Spleen (tissue), 11 donors: ENCODE measurements at regions not wholly inside any gene's neighbourhood (a gene's known extent, or its start where the extent isn't known, plus 50 kb on each side); places are given as distances from the start of the nearest gene placed in this dataset.

ENCODE experiments used
- DNase-seq: peaks from one replicate; pipeline ENCODE4 v3.0.0-alpha.2; 2020
- H3K27ac ChIP-seq, 8 donors: fragments of 200-600 bp; sonication (generic) in 7 of 8; 1 replicate in 4 of 8; 2 replicates in 4 of 8; pipeline versions ENCODE4 v1.5.0 to v1.8.0; 2016 to 2021; ENCODE audit warnings: inconsistent platforms in 4 of 8, mild to moderate bottlenecking in 4 of 8, moderate library complexity in 1 of 8
- H3K27me3 ChIP-seq, 7 donors: fragments of 200-600 bp; sonication (generic) in 6 of 7; replicated peaks in 1 of 7; 1 replicate in 4 of 7; 2 replicates in 3 of 7; pipeline versions ENCODE4 v1.5.0 to v1.8.0; 2016 to 2021; ENCODE audit warnings: inconsistent platforms in 3 of 7, mild to moderate bottlenecking in 1 of 7
- H3K36me3 ChIP-seq, 6 donors: fragments of 200-600 bp; sonication (generic) in 5 of 6; 1 replicate in 4 of 6; 2 replicates in 2 of 6; pipeline versions ENCODE4 v1.5.0 to v1.8.0; 2016 to 2021; ENCODE audit warnings: inconsistent platforms in 2 of 6
- H3K4me1 ChIP-seq, 6 donors: fragments of 200-600 bp; sonication (generic) in 5 of 6; 1 replicate in 3 of 6; 2 replicates in 3 of 6; pipeline versions ENCODE4 v1.5.0 to v1.8.0; 2016 to 2021; ENCODE audit warnings: inconsistent platforms in 3 of 6
- H3K4me3 ChIP-seq, 8 donors: fragments of 200-600 bp; sonication (generic) in 7 of 8; 1 replicate in 4 of 8; 2 replicates in 4 of 8; pipeline versions ENCODE4 v1.5.0 to v1.8.0; 2016 to 2021; ENCODE audit warnings: inconsistent platforms in 4 of 8, mild to moderate bottlenecking in 4 of 8, moderate library complexity in 2 of 8
- H3K9me3 ChIP-seq, 8 donors: fragments of 200-600 bp; sonication (generic) in 7 of 8; 1 replicate in 4 of 8; 2 replicates in 4 of 8; pipeline versions ENCODE4 v1.5.0 to v1.8.0; 2016 to 2021; ENCODE audit warnings: inconsistent platforms in 4 of 8
- CTCF ChIP-seq, 11 experiments: fragments of 200-600 bp in 7 of 11; fragments of 450-650 bp in 4 of 11; sonication (generic) in 4 of 11; IDR thresholded peaks in 8 of 11; conservative IDR thresholded peaks in 3 of 11; 1 replicate in 7 of 11; 2 replicates in 4 of 11; pipeline versions ENCODE4 v1.4.0 to v1.8.0; 2016 to 2021; ENCODE audit warnings: antibody characterized with exemption in 11 of 11, inconsistent platforms in 4 of 11, mild to moderate bottlenecking in 1 of 11
- POLR2A ChIP-seq, 3 donors: fragments of 450-650 bp; IDR thresholded peaks; one replicate each; pipeline ENCODE4 v1.5.1; 2017; ENCODE audit warnings: antibody characterized with exemption in 3 of 3, mild to moderate bottlenecking in 1 of 3
- POLR2AphosphoS5 ChIP-seq, 3 donors: sonication (generic); formaldehyde crosslinking; IDR thresholded peaks; one replicate each; pipeline ENCODE4 v1.5.1; 2017; ENCODE audit warnings: antibody characterized with exemption in 3 of 3
- WGBS, 5 donors: extraction: QIAGEN DNeasy Blood & Tissue Kit in 3 of 5; methylation state at CpG; one replicate each; pipeline versions ENCODE4 v1.1.5 to v1.1.7; 2013 to 2018; 5-methylcytosine and 5-hydroxymethylcytosine counted together
- intact Hi-C: fragments of 100-400 bp; cut with DNase I; formaldehyde crosslinking; loops from one replicate; pipeline ENCODE4 v1.15.0; 2023; ENCODE audit warnings: low total_unique reads
- donor health status: healthy with polysubstance abuse.
- donor health status: DM: no; HTN: no; CAD: no; lungs with moderate emphysema.
- donor health status: DM: no; HTN: no; CAD: no.
- donor health status: Bipolar disorder and iron deficiency.
- donor health status: healthy.
- donor health status: DM: no; HTN: no; CAD: no.
- donor health status: DM: yes; HTN: yes; CAD: no.

- Histone ChIP-seq H3K27ac (no peak overlapping the region), H3K36me3 (no peaks in the 10 kb centered on the region), H3K9me3 (peaks cover 0 to 12% (median under 1%) of the 10 kb centered on the region in 8 donors), H3K4me3 (no peak overlapping the region), H3K4me1 (no peaks in the 10 kb centered on the region), H3K27me3 (no peaks in the 10 kb centered on the region)
- intact Hi-C loops, result no loop called here
- DNase-seq, result no peak
- no peak for TF ChIP-seq CTCF (IDR thresholded peaks at IDR 0.05 in 8 of 11, conservative IDR thresholded peaks at IDR 0.05 in 3 of 11)
- WGBS, 5 donors, result 69 to 85% (median 73%) methylated on average over 3 of the region's 3 CpGs
Measured at GRCh38 chr18:64528646-64529045, 379.8 kb upstream of the LINC00305 start.

- TF ChIP-seq POLR2AphosphoS5 (IDR thresholded peaks at IDR 0.05), result no peak
- no peak for TF ChIP-seq POLR2A (IDR thresholded peaks at IDR 0.05)
- TF ChIP-seq CTCF (IDR thresholded peaks at IDR 0.05 in 8 of 11, conservative IDR thresholded peaks at IDR 0.05 in 3 of 11), result no peak
- DNase-seq, result no peak
- intact Hi-C loops, result no loop called here
Measured at GRCh38 chr18:64519201-64519600, 370.3 kb upstream of the LINC00305 start.

DNA sequence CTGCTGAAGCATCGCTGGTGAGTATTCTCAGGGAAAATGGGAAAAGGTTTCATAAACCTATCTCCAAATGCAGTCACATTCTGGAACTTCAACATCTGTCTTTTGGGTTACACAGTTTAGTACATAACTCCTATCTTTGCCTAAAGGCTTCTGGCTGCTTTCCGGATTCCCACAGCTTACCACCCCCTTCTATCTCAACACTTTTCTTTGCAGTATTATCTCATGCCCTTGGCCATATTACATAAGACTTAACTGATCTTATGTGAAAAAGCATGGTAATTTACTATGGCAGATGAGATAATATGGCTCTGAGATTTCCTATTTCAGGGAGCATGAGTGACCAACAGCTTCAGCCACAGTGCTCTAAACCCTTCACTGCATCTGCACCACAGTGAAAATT, 369.3 kb upstream of the LINC00305 start:
- no peak for DNase-seq
- no peaks in the 10 kb centered on the region for H3K4me1 ChIP-seq
- H3K4me3 ChIP-seq, result no peak overlapping the region
- intact Hi-C loops, result no loop called here
- WGBS, 5 donors, result 86 to 95% (median 89%) methylated on average over 2 of the region's 2 CpGs
- TF ChIP-seq POLR2AphosphoS5 (IDR thresholded peaks at IDR 0.05), result no peak
- no peak for TF ChIP-seq POLR2A (IDR thresholded peaks at IDR 0.05)
- TF ChIP-seq CTCF (IDR thresholded peaks at IDR 0.05 in 8 of 11, conservative IDR thresholded peaks at IDR 0.05 in 3 of 11), result no peak
- H3K36me3 ChIP-seq, result no peaks in the 10 kb centered on the region
- H3K27ac ChIP-seq, result no peak overlapping the region
- peaks cover 0 to 16% (median 0%) of the 10 kb centered on the region in 8 donors for H3K9me3 ChIP-seq
- H3K27me3 ChIP-seq, result no peaks in the 10 kb centered on the region

More at GRCh38 chr18:64519201-64519600, 370.3 kb upstream of the LINC00305 start:
- peaks cover 0 to 16% (median 0%) of the 10 kb centered on the region in 8 donors for H3K9me3 ChIP-seq
- H3K4me1 ChIP-seq, result no peaks in the 10 kb centered on the region
- no peak overlapping the region for H3K27ac ChIP-seq
- H3K4me3 ChIP-seq, result no peak overlapping the region
- no peaks in the 10 kb centered on the region for H3K27me3 ChIP-seq
- WGBS, 5 donors, result 75 to 88% (median 78%) methylated on average over 2 of the region's 2 CpGs
- H3K36me3 ChIP-seq, result no peaks in the 10 kb centered on the region

DNA sequence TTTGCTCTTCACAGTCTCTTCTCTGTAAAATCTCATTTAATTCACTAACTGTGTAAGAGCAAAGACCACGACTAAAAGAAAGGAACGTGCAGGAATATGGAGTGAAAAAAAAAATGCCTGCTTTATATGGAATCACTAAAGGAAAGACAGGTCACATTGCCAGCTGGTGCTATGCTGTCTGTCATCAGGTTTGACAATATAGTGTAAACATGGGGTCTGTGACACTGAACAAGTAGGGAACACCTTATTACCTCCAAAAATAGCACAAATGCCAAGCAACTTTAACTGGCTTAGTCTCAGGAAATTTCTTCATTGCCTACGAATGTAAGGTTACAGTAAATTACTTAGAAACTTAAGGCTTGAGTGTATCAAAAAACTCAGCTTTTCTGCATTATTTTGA, 364.5 kb upstream of the LINC00305 start:
- no peak for DNase-seq
- H3K27me3 ChIP-seq, result no peaks in the 10 kb centered on the region
- WGBS, 5 donors, result 53 to 72% (median 71%) methylated on average over 3 of the region's 3 CpGs
- no peaks in the 10 kb centered on the region for H3K36me3 ChIP-seq
- H3K4me3 ChIP-seq, result no peak overlapping the region
- H3K27ac ChIP-seq, result no peak overlapping the region
- TF ChIP-seq POLR2AphosphoS5 (IDR thresholded peaks at IDR 0.05) (no peak), CTCF (IDR thresholded peaks at IDR 0.05 in 8 of 11, conservative IDR thresholded peaks at IDR 0.05 in 3 of 11) (no peak), POLR2A (IDR thresholded peaks at IDR 0.05) (no peak)
- no peaks in the 10 kb centered on the region for H3K4me1 ChIP-seq
- intact Hi-C loops, result no loop called here
- H3K9me3 ChIP-seq, result no peaks in the 10 kb centered on the region
